ENCODE measurements at regions not wholly inside any gene's neighbourhood (a gene's known extent, or its start where the extent isn't known, plus 50 kb on each side); places are given as distances from the start of the nearest gene placed in this dataset.
"Not testable (repeated sequence)": the region's sequence is repeated elsewhere in the genome, so short reads cannot be mapped to it uniquely, and the experiment has no call there.

DNA sequence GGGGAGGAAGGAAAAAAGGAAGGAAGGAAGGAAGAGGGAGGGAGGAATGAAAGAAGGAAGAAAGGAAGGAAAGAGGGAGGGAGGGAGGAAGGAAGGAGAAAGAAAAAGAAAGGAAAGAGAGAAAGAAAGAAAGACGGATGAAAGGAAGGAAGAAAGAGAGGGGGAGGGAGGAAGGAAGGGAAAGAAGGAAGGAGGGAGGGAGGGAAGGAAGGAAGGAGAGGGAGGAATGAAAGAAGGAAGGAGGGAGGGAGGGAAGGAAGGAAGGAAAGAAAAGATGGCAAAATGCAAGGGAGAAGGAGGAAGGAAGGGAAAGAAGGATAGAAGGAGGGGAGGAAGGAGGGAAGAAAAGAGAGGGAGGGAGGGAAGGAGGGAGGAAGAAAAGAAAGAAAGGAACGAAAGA, 257.3 kb upstream of the C16orf82 start:
- no peak for DNase-seq

DNA sequence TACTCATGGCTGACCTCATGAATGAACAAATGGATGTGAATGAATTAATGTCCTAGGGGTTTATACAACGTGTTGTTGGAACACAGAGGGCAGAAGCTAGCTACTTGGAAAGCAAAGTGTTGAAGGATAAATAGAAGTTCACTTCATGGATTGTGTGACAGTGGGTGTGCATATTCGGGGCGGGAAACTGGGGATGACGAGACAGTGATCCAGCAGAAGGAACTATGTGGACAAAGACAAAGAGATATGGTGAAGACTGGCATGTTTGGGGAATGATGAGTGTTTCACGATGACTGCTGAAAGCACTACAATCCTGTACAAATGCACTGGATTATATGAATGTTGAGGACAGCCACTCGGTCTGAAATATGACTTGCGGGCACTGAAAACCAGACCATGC, 250.5 kb upstream of the C16orf82 start:
- no peak for DNase-seq

DNA sequence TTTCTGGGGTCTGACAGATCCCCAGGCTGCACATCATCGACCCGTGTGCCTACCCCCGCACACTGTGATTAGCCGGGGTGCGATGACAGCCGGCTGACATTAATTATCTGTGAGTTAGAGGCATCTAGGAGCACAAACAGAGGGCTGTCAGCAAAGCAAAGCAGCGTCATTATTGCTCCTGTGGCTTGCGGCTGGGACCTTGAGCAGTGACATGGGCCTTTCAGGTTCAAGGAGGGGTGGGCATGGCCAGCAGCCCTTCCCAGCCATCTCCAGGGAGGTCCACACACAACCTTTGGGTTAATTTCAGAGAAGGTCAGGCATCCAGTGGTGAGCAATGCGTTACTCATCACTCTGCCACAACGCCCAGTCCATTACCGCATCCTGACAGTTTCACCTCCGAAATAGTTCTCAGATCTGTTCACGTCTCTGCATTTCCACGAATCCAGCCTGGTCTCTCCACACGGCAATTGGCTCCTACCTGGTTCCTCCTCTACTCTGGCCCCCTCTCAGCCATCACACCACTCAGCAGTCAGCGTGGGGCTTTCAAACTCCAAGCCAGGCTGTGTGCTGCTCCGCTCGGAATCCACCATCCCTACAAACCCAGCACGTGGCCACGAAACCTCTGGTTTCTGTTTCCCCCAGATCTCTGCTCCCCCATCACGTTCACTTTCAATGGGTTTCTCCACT, 249.7 kb upstream of the C16orf82 start:
- DNase-seq: no peak

DNA sequence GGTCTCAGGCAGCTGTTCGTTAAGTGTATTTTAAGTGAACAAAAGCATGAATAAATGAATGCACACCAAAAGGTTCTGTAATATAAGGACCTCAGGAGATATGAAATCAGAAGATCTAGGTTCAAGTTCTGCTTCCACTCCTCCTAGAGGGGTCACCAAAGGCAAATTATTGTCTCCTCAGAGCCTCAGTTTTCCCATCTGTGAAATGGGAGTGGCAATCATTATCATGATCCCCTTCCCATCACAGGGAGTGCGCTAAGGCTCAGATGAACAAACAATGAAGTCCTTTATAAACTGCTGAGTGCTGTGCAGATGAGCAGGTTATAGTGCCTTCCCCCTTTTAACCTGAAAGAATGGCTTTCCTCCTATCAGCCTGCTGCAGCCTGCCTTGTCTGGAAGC, 248.3 kb upstream of the C16orf82 start:
- DNase-seq: no peak

DNA sequence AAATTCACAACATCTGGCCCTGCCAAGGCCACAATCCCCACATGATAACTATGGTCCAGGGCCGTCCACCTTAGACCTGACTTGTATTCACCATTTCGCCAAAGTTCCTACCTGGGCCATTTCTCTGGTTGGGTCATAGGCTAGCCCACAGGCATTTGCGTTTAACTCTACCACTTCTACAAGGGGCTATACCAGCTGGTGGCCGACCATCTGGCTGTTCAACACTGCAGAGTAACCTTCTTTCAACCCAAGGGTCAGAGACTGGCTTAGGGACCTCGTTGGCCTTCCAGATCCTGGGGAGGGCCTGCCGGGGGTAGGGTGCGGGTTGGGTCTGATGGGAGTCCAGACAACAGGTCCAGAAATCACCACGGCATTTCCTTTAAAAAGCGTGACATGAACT, 242.3 kb upstream of the C16orf82 start:
- DNase-seq: no peak

DNA sequence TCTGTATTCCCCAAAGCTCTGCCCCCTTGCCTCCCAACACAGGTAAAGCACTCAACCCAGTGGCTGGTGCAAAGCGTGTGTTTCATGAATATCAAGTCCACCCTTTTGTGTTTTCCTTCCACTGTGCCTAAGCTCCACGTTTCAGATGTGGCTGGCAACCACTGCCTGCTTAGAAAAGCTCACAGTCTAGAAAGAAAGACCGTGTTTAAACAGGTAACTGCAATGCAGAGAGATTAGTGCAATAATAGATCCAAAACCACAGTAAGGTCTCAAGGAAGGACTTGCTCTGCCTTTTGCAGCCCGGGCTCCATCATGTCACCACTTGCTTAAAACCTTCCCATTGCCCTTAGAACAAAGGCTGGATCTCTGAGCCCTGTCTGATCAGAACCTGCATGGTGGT, 240.2 kb upstream of the C16orf82 start:
- DNase-seq: no peak

DNA sequence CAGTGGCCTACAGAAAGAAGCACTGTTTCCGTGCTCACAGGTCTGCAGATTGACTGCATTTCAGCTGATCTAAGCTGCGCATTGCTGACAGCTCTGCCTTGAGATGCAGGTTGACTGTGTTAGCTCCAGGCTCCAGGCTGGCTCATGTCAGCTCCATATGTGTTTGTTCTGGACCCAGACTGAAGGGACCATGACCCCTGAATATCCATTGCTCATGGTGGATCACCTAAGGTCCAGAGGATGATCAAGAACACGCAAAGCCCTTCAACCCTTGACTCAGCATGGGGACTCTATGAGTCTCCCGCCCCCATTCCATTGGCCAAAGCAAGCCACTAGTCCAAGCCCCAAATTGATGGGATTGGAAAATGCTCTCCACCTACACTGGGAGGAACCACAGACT, 239.3 kb upstream of the C16orf82 start:
- DNase-seq: no peak

DNA sequence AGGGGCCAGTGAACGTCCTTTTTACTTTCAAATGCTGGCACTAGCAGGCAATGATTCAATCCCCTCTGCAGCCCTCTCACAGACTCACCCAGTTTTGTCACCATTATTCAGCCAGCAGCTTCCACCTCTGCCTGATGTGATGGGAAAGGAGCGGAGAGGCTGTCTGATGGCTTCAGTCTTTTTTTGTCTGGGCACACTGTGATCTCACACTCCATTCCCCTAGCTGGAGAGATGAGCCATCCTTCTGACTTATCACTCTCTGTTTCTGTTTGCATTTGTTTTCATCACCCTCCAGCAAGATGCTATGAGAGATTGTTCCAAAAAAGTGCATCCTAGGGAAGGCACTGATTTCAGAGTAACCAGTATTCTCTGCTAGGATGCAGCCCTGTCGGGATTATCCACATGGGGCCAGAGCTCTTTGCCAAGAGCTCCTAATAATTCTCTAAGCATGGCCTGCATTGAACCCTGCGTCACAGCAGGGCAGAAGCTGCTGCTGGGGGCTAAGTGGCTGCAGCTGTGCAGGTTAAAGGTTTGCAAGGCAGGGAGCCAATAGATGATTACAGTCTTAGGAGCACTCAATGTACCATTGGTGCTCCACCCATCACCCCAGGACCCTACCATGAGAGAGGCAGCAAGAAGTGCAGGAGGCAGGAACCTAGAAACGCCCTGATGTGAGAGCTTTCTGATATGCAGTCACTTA, 236.1 kb upstream of the C16orf82 start:
- DNase-seq: no peak

DNA sequence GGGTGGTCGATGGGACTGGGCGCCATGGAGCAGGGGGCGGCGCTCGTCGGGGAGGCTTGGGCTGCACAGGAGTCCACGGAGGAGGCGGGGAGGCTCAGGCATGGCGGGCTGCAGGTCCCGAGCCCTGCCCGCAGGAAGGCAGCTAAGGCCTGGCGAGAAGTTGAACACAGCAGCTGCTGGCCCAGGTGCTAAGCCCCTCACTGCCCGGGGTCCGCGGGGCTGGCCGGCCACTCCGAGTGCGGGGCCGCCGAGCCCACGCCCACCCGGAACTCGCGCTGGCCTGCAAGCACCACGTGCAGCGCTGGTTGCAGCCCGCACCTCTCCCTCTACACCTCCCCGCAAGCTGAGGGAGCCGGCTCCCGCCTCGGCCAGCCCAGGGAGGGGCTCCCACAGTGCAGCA, 230.6 kb upstream of the C16orf82 start:
- not testable (repeated sequence) for DNase-seq

DNA sequence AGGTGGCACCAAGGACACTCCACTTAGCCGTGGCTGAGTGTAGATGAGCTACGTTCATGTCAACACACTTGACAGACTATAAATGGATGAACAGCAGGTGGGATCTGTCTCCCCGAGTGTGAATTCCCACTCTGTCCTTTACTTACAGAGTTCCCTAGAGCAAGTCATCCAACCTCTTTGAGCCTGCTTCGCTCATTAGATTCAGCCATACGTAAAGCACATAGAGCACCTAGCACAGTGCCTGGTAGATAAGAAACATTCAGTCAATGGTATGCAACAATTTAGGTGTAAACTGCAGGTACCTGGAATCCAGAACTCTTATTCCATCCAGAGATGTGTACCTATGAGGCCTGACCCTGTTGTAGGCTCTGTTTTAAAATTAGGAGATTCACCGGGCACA, 227.8 kb upstream of the C16orf82 start:
- DNase-seq: no peak

DNA sequence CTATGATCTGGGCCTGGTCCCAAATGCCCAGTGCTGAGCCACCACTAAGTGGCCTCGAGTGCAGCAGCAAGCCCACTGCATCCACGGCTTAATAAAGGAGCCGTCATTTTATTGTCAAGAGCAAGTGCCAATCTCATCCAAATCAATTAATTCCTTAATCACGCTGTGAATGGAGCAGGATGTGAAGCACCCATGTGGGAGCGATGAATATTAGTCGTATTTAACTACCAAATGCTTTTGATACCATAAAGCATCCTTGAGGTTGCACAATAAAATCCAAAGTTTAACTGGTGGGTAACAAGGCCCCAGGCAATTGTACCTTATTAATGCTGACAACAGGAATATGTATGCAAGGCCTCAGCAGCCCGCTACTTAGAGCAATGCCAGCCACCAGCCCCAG, 226.0 kb upstream of the C16orf82 start:
- no peak for DNase-seq

DNA sequence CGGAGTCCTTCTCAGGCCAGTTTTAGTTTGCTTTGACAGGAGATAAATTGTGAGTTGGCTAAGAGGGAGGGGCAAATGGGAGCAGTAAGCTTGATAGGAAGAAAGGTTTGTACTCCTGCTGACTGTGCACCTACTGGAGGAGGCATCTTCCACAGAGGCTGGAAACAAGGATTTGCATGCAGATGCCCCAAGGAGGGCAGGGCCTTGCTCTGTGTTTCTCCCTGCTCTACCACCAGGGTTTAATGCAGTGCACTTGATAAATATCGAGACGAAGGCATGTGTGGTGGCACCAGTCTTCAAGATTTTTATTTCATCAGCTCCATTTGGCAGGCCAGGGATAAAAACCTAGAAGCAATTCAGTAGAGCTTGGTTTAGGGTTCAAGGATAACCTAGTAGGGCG, 210.5 kb upstream of the C16orf82 start:
- no peak for DNase-seq

DNA sequence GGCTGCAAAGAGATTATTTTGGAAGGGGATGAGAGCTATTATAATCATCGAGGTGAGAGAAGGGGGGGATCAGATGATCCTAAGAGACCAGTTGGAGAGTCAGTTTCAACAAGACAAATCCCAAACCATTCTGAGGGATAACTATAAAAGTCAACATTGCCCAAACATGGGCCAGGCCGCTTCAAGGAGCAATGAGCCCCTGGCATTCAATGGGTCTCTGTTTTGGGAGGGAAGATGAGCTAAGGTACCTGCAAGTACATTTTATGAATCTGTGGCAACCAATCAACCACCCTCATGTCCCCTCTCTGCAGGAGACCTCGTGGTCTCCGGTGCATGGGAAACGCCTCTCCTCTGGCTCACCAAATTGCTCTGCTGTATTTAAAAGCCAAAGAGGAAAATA, 209.9 kb upstream of the C16orf82 start:
- DNase-seq: no peak

DNA sequence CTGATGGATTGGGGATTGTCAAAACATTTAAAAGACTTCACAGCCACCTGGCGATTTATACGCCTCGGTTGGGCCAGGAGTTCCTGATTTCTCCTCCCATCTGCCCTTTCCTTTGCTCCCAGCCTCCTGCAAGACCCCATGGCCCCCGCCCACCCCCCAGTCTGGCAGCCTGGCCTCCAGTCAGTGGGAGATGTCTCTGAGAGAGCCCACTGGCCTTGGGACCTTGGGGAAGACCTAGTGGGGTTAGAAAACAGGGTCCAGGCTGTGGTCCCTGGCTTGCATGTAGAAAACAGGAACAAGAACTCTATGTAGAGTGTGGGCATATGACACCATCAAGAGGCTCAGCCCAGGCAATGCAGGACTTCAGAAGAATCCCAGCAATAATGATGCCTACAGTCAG, 209.4 kb upstream of the C16orf82 start:
- DNase-seq: no peak

DNA sequence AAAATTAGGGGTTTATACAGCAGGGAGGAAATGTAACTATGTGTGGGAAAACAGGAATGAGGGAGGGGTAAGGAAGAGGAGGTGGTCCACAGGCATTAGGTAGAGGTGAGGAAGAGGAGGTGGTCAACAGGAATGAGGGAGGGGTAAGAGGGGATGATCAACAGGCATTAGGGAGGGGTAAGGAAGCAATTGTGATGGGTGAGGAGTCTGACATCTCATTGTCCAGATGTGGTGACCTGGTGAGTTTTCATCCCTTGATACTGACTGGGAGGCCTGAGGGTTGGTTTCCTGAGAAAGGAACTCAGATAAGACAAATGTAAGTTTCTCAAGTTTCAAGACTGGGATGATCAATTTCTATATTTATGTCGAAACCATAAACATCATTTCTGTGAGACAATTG, 206.2 kb upstream of the C16orf82 start:
- DNase-seq: no peak

DNA sequence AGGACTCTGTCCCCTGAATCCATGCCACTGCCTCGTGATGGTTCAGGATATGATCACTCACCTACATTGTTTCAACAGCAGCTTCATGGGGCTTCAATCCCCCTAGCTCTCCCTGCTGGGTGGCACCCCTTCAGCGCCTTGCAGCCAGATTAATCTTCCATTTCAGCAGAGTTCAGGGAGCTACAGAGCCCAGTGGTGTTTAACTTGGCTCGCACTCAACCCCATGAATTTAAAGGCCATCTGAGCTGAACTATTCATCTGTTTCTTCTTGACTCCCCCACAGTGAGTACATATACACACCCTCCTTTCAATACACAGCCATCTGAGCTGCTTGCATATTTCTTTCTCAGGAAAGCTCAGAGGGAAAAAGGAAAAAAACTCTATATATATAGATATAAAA, 202.8 kb upstream of the C16orf82 start:
- DNase-seq: no peak

DNA sequence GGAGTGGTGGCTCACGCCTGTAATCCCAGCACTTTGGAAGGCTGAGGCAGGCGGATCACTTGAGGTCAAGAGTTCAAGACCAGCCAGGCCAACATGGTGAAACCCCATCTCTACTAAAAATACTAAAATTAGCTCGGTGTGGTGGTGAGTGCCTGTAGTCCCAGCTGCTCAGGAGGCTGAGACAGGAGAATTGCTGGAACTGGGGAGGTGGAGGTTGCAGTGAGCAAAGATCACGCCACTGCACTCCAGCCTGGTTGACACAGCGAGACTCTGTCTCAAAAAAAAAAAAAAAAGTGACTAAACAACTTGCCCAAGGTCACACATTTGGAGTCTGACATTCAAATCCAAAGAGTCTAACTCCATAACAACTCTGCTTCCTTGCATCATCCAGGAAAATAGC, 192.4 kb upstream of the C16orf82 start:
- DNase-seq: not testable (repeated sequence)

DNA sequence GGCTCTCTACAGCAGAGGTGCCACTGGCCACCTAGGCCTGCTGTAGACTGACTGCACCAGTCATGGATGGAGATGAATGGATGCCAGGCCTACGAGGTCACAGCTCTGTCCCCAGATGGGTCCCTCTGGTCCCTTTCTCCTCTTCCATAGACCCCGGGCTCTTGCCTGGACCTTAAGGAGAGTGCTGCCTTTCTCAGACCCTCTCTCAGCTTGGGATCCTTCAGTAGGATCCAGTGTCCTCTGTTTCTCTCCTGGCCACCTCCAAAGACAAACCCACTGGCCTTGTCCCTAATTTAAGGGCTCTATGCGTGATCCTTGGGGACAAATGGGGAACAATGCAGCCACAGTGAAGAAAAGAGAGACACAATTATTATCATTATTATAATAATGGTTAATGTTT, 189.3 kb upstream of the C16orf82 start:
- DNase-seq: no peak

DNA sequence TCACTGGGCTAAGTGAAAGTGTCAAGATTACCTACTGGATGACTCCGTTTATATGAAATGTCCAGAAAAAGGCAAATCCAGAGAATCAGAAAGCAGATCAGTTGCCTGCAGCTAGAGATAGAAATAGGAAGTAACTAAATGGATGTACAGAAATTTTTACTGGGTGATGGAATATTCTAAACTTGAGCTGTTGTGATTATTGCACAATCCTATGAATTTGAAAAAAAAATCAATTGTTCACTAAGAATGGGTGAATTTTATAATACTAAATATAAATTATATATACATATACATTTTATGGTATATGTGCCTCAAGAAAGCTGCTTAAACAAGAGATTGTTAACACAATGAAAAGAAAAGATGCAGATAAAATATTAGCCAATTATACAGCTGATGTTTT, 181.1 kb upstream of the C16orf82 start:
- no peak for DNase-seq

DNA sequence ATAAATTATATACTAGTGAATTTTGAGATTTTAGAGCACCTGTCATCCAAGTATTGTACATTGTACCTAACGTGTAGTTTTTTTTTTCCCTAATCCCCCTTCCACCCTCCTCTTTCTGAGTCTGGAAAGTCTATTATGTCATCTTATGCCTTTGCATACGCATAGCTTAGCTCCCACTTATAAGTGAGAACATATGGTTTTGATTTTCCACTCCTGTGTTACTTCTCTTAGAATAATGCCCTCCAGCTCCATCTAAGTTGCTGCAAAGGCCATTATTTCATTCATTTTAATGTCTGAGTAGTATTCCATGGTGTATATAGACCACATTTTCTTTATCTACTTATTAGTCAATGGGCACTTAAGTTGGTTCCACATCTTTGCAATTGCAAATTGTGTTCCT, 177.0 kb upstream of the C16orf82 start:
- DNase-seq: no peak

DNA sequence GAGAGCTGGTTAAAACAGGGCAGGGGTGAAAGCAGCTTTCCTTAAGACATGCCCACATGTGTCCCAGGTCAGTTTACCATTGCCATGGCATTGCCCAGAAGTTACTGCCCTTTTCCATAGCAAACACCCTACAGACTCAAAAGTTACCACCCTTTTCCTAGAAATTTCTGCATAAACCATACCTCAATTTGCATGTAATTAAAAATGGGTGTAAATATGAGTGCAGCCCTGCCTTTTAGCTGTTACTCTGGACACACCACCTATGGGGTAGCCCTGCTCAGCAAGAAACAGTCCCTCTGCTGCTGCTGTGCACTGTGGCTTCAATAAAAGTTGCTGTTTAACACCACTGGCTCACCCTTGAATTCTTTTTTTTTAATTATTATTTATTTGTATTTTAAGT, 168.5 kb upstream of the C16orf82 start:
- no peak for DNase-seq

DNA sequence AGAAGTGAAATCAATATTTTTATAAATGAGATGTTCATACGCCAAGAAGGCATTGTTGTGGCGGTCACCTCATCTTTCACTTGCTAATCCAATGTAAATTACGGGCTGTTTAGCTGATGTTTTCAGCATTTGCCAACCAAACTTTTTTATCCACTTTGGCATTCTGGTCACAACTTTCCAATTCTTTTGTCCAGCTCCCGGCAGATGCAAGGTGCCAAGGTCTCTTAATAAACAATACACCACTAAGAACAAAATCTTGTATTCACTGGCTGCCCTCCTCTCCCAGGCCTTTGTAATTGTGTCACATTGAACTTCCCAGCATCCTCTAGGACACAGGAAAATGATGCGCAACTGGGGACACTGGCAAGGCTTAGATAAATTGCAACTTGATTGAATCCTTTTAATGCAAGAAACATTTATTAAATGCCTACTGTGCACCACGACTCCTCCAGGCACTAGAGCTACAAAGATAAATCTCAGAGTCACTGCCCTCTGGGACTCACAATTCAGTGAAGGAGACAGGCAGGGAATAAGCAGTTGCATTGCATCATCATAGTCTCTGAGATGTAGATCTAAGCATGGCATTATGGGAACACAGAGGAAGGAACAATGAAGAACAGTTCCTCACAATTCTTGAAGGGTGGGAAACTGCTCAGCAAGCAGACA, 165.4 kb upstream of the C16orf82 start:
- no peak for DNase-seq

DNA sequence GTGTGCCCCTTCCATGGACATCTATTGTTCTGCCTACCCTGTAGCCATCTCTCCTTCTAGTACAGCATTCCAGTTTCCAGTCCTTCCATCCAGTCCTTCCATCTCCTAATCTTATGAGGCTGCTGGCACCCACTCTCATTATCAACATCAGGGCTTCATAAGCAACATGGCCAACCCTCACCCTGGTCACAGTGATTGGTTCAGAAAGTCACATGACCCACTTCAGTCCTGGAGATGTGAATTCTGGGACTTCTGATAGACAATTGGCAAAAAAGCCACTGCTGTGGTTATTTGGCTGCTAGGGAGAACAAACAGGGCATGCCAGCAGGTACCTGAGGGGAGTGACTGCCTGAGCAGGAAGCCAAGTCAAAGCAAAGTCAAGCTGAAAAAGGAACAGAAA, 164.7 kb upstream of the C16orf82 start:
- DNase-seq: no peak

DNA sequence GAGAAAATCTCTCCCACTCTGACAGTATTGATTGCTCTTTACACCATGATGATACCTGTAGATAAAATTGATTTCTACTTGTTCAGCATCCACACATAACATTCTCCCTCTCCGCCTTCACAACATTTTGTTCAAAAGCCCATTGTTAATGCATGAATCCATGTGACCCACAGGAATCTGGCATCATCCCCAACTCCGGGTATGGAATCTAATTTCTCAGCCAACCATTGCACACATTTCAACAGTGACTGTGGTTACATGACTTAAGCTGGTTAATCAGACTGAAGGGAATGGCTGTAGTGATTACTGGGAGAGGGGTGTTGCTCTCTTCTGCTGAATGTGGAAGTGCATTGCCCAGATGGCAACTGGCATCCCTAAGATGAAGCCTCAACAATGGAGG, 161.4 kb upstream of the C16orf82 start:
- no peak for DNase-seq

DNA sequence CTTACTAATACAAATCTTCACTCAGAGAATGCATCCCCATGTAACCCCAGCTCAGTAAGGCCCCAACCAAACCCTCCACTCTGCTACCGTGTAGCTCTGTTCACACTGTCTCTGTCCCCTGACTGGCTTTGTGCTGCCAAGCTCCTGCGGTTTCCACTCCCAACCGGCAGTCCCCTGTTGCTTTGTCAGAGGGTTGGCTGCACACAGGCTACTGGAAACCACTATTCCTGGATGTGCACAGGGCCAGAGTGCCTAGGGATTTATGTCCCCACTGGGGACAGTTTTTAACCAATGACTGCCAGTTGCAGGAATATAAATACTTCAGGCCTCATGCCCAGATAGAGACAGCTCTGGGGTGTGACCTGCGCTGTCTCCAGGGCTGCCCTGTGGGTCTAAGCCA, 157.1 kb upstream of the C16orf82 start:
- no peak for DNase-seq

Measured in CD4-positive, alpha-beta T cell treated with Interferon alpha-2 for 1 hour (primary cell).